ENCODE measurements at regions not wholly inside any gene's neighbourhood (a gene's known extent, or its start where the extent isn't known, plus 50 kb on each side); places are given as distances from the start of the nearest gene placed in this dataset.

DNA sequence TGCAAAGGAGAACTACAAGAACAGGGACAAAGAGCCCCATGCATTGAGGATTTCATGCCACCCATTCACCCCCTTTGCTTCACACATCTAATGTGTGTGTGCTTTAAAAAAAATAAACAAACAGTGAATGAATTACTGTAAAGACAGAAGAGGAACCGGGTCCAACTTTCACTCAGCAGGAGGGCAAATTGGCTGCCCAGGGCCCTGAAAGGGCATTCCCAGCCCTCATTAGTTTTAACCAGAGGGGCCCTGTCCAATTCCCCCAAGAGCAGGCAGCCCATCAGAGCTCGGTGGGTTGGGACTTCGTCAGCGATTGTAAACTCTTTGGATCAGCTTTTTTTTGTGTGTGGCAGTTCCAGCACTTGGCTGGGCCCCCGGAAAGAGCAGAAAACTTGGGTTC lies 73.6 kb upstream of the PDZD8 start:
- Histone ChIP-seq H3K9ac (ENCODE audit: control insufficient read depth, insufficient read depth, low read length) (no peak overlapping the region), H2AFZ (ENCODE audit: control insufficient read depth, low read depth, low read length) (no peak overlapping the region), H3K36me3 (ENCODE audit: control insufficient read depth in 2 of 2, insufficient read depth in 2 of 2, low read length in 1 of 2) (no peaks in the 10 kb centered on the region), H4K20me1 (ENCODE audit: control insufficient read depth, insufficient read depth) (no peaks in the 10 kb centered on the region), H3K9me3 (replicated peaks; ENCODE audit: control insufficient read depth, insufficient read depth, low read length) (no peaks in the 10 kb centered on the region; the same call in 2 of the 3 replicates), H3K4me3 (no peak overlapping the region), H3K27ac (ENCODE audit: control insufficient read depth, insufficient read depth) (no peak overlapping the region), H3K79me2 (ENCODE audit: control insufficient read depth, insufficient read depth, low read length) (no peaks in the 10 kb centered on the region), H3K4me1 (ENCODE audit: control insufficient read depth, insufficient read depth, low read length) (no peaks in the 10 kb centered on the region), H3K27me3 (replicated peaks in 1 of 2; ENCODE audit: control insufficient read depth in 2 of 2, insufficient read depth in 2 of 2, low read length in 1 of 2) (no peaks in the 10 kb centered on the region), H3K4me2 (ENCODE audit: control insufficient read depth, insufficient read depth) (no peak overlapping the region)
- intact Hi-C loops (cut with micrococcal nuclease; ENCODE audit: unreplicated experiment) (no loop called here), in situ Hi-C loops (cut with MboI) (no loop called here)
- ChIA-PET POLR2A (no interaction called here), CTCF (interaction anchor here (0.9 to 5.1 kb wide), 12 partner anchors 10 to 232 kb away, joined by 3 to 44 read pairs (median 4); no protein-coding TSS in a partner anchor), RAD21 (ENCODE audit: unreplicated experiment) (interaction anchor here (1.0 to 1.5 kb wide), 2 partner anchors 18 to 232 kb away, joined by 3 to 8 read pairs; no protein-coding TSS in a partner anchor), SMC1A (ENCODE audit: uncharacterized antibody, unreplicated experiment) (interaction anchor here (1.0 to 1.9 kb wide), 7 partner anchors 11 to 407 kb away, joined by 3 to 8 read pairs (median 5); no protein-coding TSS in a partner anchor)
- DNase-seq (ENCODE audit: low read depth, low spot score) = no peak
- BruUV-seq (replicated peaks) = no TSS peak
- 22% methylated on average over 5 of the region's 5 CpGs for WGBS (ENCODE audit: insufficient coverage, insufficient replicate concordance, low lambda C conversion rate, missing lambda C conversion rate)
- no peak for ATAC-seq
- TF ChIP-seq IRF4 (IDR thresholded peaks at IDR 0.05; ENCODE audit: low read depth, low read length) (no peak), PML (IDR thresholded peaks at IDR 0.05; ENCODE audit: low read length) (no peak), SMARCA5 (IDR thresholded peaks at IDR 0.05) (no peak), ZBED1 (IDR thresholded peaks at IDR 0.05; ENCODE audit: borderline replicate concordance) (no peak), HDAC2 (IDR thresholded peaks at IDR 0.05) (no peak), SMAD5 (IDR thresholded peaks at IDR 0.05; ENCODE audit: low read depth) (no peak), DPF2 (IDR thresholded peaks at IDR 0.05) (no peak), NBN (IDR thresholded peaks at IDR 0.05) (no peak), RAD51 (IDR thresholded peaks at IDR 0.05) (no peak), TAF1 (IDR thresholded peaks at IDR 0.05; ENCODE audit: borderline replicate concordance, low read depth, low read length) (no peak)
- TF ChIP-seq, protein P1, sequence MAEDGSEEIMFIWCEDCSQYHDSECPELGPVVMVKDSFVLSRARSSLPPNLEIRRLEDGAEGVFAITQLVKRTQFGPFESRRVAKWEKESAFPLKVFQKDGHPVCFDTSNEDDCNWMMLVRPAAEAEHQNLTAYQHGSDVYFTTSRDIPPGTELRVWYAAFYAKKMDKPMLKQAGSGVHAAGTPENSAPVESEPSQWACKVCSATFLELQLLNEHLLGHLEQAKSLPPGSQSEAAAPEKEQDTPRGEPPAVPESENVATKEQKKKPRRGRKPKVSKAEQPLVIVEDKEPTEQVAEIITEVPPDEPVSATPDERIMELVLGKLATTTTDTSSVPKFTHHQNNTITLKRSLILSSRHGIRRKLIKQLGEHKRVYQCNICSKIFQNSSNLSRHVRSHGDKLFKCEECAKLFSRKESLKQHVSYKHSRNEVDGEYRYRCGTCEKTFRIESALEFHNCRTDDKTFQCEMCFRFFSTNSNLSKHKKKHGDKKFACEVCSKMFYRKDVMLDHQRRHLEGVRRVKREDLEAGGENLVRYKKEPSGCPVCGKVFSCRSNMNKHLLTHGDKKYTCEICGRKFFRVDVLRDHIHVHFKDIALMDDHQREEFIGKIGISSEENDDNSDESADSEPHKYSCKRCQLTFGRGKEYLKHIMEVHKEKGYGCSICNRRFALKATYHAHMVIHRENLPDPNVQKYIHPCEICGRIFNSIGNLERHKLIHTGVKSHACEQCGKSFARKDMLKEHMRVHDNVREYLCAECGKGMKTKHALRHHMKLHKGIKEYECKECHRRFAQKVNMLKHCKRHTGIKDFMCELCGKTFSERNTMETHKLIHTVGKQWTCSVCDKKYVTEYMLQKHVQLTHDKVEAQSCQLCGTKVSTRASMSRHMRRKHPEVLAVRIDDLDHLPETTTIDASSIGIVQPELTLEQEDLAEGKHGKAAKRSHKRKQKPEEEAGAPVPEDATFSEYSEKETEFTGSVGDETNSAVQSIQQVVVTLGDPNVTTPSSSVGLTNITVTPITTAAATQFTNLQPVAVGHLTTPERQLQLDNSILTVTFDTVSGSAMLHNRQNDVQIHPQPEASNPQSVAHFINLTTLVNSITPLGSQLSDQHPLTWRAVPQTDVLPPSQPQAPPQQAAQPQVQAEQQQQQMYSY (CRISPR knock-in tag; IDR thresholded peaks at IDR 0.05) = no peak
- TF ChIP-seq, protein P2, sequence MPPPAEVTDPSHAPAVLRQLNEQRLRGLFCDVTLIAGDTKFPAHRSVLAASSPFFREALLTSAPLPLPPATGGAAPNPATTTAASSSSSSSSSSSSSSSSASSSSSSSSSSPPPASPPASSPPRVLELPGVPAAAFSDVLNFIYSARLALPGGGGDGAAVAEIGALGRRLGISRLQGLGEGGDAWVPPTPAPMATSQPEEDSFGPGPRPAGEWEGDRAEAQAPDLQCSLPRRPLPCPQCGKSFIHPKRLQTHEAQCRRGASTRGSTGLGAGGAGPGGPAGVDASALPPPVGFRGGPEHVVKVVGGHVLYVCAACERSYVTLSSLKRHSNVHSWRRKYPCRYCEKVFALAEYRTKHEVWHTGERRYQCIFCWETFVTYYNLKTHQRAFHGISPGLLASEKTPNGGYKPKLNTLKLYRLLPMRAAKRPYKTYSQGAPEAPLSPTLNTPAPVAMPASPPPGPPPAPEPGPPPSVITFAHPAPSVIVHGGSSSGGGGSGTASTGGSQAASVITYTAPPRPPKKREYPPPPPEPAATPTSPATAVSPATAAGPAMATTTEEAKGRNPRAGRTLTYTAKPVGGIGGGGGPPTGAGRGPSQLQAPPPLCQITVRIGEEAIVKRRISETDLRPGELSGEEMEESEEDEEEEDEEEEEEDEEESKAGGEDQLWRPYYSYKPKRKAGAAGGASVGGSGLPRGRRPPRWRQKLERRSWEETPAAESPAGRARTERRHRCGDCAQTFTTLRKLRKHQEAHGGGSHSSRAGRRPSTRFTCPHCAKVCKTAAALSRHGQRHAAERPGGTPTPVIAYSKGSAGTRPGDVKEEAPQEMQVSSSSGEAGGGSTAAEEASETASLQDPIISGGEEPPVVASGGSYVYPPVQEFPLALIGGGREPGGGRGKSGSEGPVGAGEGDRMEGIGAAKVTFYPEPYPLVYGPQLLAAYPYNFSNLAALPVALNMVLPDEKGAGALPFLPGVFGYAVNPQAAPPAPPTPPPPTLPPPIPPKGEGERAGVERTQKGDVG (CRISPR knock-in tag; IDR thresholded peaks at IDR 0.05) = no peak
- FAIRE-seq = no peak
